GM21825 (cell line): ENCODE measurements at regions not wholly inside any gene's neighbourhood (a gene's known extent, or its start where the extent isn't known, plus 50 kb on each side); places are given as distances from the start of the nearest gene placed in this dataset.

ENCODE experiments used
- ATAC-seq: cut with Tn5 transposase; IDR thresholded peaks from one replicate; pipeline ENCODE4 v1.9.1; 2021; ENCODE audit warnings: mild to moderate bottlenecking, moderate library complexity; ENCODE audit not compliant: unreplicated experiment

- ATAC-seq = no peak
Measured at GRCh38 chr5:124648902-124649467, 97.5 kb downstream of the ZNF608 start.

GRCh38 chr5:124647352-124647751 lies 99.1 kb downstream of the ZNF608 start:
- ATAC-seq = no peak

- peak; percentile 16 for ATAC-seq
Measured at GRCh38 chr5:124645396-124645795, 101.0 kb downstream of the ZNF608 start.

DNA sequence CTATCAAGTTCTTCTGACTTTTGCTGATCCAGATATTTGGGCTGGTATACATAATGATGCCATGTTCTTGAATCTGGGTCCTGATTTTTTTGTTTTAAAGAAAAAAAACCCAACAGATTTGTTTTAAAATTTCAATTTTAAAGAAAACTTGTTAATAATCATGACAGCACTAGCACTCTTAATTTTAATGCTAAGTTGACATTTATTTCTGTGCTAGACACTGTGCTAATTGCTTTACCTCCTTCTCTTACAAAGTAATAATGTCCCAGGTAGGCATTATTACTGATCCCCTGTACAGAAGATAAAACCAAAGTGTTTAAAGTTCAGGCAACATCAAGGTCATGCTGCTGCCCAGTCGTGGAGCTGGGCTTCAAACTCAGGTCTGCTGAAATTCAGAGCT lies 101.9 kb downstream of the ZNF608 start:
- ATAC-seq = no peak

- no peak for ATAC-seq
Measured at GRCh38 chr5:124644138-124644537, 102.3 kb downstream of the ZNF608 start.

GRCh38 chr5:124643336-124643735 lies 103.1 kb downstream of the ZNF608 start:
- no peak for ATAC-seq

- peak; percentile 27 for ATAC-seq
Measured at GRCh38 chr5:124642151-124642550, 104.3 kb downstream of the ZNF608 start.

DNA sequence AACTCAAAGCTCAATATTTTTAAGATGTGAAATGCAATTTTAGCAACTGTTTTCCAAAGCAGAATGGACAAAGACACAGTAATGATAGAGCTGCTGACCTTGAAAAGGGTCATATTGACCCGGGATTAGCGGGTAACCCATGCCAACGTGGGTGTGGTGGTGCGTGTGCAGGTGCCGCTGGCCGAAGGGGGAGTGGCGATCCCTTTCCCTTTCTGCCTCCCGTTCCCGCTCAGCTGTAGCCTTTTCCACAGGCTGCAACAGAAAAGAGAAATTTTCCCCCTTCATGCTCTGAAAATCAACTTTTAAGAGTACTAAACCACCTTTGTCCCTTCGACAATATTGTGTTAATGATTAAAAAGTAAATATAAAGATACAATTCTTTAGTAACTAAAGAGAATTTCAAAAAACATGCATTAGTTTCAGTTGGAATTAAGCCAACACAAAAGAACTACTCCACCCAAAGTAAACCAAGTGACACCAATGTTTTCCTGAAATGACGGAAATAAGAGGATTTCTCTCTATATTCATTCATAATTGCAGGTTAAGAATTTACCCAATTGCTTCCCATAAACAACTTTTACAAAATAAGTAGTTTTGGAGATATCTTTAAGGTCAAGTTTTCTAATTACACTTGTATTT lies 105.2 kb downstream of the ZNF608 start:
- ATAC-seq = no peak

GRCh38 chr5:124639095-124639665 lies 107.3 kb downstream of the ZNF608 start:
- no peak for ATAC-seq

DNA sequence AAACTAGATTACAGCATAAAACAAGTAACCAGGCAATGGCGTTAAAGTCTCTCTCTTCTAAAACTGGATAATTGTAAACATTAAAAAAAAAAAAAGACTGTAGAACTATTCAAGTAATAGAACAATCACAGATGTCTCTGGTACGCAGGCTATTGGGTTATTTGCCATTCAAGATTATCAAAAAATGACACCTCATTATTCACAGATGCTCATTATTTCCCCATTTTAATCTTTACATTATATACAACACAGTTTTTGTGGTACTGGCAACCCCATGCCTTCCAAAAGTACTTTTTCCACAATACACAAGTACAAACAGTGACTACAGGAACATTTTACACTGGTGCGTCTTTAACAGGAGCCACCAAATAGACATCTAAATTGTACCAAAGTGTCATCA lies 109.4 kb downstream of the ZNF608 start:
- ATAC-seq = no peak

- no peak for ATAC-seq
Measured at GRCh38 chr5:124634741-124635323, 111.6 kb downstream of the ZNF608 start.

DNA sequence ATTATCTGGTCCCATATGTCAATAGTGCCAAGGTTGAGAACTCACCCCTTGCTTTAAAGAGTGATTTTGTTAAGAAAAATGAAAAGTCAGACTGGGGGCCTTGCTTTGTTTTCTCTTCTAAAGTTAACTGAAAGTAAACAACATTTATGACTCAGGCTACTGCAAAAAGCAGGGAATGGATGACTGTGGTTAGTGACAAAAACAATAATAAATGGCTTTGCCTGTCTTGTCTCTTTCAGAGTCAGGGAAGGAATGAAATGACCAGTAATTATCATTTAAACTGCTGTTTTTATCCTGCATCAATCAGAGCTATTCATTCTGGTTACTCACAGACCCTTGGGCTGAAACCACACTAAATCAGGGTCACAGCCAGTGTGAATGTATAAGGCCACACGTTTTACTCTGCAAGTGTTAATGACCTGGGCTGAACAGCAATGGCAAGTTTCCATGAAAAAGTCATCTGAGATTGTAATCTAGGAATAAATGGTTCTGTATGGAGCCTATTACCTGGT lies 112.2 kb downstream of the ZNF608 start:
- ATAC-seq = no peak

GRCh38 chr5:124633209-124633608 lies 113.2 kb downstream of the ZNF608 start:
- ATAC-seq = no peak

DNA sequence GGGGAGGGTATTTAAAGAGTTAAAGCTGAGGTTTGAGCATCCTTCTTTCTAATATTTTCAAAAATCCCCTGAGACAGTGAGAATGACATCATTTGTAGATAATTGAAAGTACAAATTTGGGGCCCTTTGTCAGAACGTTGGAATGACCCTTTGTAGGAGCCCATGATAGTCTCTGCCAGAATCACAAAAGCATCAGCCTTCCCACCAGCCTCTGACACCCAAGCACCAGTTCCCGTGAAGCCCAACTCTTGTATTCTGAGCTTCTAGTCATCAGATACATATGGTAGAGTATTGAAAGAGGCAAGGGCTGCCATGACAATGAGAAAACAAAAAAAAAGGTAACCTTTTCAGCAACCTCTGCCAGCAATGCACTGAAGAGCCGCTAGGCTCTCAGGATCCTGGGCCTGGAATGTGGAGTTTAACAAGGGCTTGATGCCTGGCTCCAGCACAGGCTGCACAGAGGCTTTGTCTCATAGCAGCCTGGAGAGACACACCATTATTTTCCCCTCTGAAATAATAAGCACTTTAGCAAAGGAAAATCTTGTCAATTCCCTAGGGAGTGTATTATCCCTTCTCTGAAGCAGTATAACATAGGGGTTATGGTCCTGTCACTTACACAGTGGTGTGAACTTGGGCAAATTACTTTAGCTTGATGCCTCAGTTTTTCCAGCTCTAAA lies 114.4 kb downstream of the ZNF608 start:
- ATAC-seq = no peak

DNA sequence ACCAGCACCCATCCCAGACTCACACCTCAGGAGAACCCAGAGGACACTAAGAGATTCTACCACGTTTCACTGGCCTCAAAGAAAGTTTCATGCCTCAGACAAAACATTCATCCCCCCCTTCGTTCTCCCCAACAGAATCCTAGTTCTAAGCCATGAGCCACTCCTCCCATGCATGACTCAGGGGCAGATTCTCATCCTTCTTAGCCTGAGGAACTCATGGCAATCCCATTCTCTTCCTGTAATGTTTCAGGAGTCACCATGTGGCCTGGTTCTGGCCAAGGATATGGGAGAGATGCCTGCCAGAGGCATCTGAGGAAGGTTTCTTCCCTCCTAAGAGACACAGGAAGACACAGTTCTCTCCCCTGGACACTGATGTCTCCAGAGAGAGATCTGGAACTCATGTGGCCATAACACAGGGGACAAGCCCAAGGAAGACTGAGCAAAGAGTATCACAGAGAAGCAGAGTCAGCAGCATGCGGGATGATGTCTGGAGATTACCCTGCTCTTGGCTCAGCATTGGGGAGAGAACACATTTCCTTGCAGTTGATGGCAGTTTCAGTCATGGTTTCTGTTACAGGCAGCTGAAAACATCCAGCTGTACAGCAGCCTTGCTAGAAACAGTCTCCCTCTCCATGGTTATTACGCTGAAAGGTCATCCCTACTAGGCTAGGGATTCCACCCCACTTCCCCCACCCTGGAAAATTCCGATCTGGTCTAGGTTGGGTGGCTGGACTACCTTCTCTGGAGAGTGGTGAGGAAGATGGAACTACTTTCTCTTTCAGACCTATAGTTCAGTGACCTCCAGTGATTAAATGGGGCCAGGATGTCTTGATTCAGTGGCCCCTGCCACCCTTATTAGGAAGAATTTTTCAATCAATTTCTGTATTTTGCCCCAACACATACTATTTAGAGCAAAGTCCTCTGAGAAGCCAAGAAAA lies 115.4 kb downstream of the ZNF608 start:
- ATAC-seq = peak; percentile 69

- no peak for ATAC-seq
Measured at GRCh38 chr5:124628721-124629596, 117.5 kb downstream of the ZNF608 start.

DNA sequence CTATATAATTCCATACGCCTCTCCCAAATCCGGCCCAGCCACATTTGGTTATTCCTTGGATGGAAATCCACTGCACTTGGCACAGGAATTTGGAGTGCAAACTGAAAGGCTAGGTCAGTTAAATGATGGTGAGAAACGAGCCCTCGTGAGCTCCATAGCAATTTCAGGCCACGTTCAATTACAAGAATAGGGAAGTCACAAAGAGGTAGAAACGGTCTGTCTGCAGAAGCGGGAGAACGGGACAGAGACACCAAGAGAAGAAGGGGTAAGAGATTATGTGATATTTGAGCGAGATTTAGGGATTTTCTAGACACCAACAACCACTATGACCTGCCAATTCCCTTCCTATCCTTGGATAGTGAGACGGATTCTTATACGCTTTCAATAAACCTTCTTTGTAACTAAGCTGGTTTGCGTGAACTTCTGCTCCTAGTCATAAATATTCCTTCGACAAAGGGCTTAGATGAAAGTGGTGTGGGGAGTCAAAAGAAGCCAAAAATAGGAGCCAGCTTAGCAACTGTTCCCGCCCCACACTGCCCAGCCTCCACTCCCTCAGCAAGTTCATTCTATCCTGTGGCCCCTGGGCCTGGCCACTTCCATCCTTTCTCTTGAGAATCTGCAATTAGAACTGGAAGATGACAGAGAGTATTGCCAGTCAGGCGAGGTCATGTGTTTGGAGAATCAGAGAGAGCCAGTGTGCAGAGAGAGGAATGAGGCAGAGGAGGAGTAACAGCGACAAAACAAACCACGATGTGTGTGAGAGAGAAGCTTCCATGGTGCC lies 118.4 kb downstream of the ZNF608 start:
- no peak for ATAC-seq

- ATAC-seq = no peak
Measured at GRCh38 chr5:124626053-124626452, 120.4 kb downstream of the ZNF608 start.

GRCh38 chr5:124623265-124623664 lies 123.2 kb downstream of the ZNF608 start:
- ATAC-seq = no peak
